G401.6 (cell line): ENCODE measurements at regions not wholly inside any gene's neighbourhood (a gene's known extent, or its start where the extent isn't known, plus 50 kb on each side); places are given as distances from the start of the nearest gene placed in this dataset.

Experiments
- FAIRE-seq: peaks from 2 replicates; lab custom pipeline; 2012; peaks lifted over from hg19 to GRCh38; lab: Jason Lieb, UNC

DNA sequence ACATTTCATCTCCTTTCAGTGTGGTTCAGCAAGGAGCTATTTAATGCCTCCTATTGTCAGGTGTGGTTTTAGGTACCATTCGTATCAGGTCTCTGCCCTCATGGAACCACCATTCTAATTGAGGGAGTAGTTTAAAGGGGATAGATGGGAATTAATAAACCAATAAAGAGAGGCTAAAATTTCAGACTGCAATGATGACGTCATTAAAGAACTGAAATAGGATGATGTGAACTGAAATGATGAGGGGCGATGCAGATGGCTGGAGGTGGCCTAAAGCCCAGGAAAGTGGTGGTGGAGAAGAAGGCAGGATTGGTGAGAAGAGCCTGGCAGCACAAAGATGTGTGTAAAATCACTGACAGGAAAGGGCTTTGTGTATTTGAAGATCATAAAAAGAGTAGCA is 148.9 kb upstream of the RBFOX1 start:
- FAIRE-seq = no peak

GRCh38 chr16:7182510-7183109 is 150.0 kb upstream of the RBFOX1 start:
- no peak for FAIRE-seq

- no peak for FAIRE-seq
These were observed 154.8 kb upstream of the RBFOX1 start for GRCh38 chr16:7177875-7178274.

DNA sequence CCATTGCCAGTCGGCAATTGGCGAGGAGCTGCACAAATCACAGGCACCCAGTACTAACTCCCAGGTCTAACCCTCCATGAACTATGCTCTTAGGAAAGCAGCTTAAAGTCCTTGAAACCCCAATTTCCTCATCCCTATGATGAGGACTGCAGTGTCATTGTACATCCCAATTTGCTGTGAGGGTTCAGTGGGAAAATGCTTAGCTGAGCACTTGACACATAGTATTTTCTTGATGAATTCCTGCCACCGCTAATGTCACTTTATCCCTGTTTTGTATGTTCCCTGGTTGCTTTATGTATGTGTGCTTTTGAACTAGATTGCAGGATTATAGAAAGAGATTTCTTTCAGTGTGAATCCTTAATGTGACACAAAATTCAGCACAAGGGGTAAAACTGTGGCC is 161.5 kb upstream of the RBFOX1 start:
- no peak for FAIRE-seq

DNA sequence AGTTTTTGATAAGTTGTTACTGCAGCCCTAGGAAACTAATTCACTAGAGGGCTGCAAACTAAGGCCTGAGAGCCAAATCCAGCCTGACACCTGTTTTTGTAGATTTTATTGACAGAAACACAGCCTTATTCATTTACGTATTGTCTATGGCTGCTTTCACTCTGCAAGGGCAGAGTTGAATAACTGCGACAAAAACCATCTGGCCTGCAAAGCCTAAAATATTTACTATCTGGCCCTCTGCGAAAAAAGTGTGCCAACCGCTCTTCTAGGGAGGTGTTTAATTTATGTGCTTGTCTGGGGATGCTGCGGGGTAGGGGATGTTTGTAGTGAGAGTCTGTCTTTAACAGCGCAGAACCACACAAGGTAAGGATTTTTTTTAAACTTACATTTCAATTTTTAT is 165.0 kb upstream of the RBFOX1 start:
- FAIRE-seq = no peak

DNA sequence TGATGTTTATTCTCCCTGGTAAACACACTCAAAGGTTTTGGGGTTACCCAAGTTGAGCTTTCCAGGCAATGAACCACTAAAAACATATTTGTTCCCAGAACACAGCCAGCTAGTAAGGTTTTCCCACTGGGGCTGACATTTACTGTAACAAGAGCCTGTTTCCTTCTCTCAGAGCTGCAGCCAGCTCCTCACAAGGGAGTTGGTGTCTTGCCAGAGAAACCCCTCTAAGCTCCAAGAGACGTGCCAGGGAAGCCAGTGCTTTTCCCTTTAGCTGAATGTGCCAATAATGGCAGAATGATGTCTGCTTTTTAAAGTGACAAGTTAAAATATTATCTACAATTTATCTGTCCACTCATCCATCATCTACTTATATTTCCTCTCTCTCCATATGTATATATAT is 170.8 kb upstream of the RBFOX1 start:
- no peak for FAIRE-seq

DNA sequence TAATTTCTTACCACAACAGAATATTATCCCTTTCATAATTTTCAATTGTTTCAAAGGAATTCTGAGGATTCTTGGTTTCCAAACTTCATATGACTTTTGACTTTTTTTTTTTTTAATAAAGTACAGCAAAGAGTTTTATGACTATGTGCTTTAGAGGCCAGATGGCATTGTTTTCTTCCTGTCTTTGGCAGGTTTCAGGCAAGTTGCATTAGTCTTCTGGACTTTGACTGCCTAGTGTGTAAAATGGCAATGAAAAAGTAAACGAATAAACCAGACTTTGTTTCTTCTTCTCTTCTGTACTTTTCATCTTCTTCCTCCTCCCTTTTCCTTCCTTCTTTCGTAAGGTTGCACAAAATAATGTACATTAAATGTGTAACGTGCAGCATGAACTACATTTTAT is 172.6 kb upstream of the RBFOX1 start:
- no peak for FAIRE-seq

GRCh38 chr16:7158481-7158880 is 174.2 kb upstream of the RBFOX1 start:
- FAIRE-seq = no peak

DNA sequence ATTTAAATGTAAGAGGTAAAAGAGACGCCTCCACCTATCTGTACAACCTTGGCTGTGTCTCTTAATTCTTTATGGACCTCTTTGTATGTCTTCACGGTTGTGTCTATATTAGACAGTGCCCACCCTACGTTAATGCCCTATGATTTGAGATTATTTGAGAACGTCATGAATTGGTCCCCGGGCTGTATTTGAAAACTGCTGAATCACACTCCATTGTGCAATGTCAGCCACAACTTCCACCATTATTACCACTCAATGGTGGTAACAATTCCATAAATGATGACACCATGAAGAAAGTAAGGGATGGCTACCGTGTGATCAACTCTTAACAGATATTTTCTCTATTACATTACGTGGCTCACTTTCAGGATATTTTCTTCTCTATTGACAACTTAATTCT is 182.4 kb upstream of the RBFOX1 start:
- no peak for FAIRE-seq

- FAIRE-seq = no peak
These were observed 184.0 kb upstream of the RBFOX1 start for GRCh38 chr16:7148606-7149005.

DNA sequence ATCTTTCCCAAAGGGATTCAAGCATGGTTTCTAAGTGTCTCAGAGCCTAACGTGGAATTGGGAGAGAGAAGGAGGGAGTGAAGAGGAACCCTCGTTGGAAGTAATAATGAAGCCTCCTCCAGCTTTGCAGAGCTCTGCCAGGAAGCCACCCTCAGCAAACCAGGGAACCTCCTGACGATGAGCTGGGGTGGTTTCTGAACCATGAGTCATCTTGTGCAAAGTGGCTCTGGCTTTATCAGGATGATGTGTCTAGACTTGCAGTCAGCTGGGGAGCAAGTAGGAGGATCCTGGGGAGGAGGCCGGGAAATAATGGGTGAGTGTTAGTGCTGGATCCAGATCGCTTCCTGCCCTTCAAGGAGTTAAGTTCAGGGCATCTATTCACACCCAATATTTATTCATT is 191.7 kb upstream of the RBFOX1 start:
- no peak for FAIRE-seq

DNA sequence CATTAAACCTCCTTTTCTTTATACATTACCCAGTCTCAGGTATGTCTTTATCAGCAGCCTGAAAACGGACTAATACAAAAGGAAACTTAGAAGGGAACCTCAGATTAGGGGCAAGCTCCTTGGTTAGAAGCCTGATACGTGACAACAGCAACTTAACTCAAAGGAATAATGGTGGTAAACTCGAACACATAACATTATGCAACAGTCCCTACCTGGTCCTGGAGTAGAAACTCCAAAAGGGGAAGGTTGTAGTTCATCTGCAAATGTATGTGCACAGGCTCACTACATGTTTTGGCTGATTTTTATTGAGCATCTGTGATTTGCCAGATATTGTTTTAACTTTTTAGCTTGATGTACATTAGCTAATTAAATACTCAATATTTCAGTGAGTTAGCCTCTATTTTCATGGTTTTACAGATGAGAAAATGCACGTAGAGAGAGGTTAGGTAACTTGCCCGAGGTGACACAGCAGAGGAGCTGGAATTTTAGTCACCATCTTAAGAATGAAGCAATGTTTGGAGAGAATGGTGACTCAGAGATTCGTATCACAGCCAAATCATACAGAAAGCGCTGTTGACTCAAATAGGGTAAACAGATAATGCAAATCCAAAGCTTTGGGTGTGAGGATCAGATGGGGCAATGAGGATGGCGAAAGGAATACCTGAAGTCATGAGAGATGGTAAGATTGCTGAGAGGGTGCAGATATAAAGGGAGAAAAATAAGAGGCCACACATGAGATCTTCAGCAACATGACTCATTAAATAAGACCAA is 194.9 kb upstream of the RBFOX1 start:
- no peak for FAIRE-seq

- no peak for FAIRE-seq
These were observed 200.2 kb upstream of the RBFOX1 start for GRCh38 chr16:7132465-7132864.

DNA sequence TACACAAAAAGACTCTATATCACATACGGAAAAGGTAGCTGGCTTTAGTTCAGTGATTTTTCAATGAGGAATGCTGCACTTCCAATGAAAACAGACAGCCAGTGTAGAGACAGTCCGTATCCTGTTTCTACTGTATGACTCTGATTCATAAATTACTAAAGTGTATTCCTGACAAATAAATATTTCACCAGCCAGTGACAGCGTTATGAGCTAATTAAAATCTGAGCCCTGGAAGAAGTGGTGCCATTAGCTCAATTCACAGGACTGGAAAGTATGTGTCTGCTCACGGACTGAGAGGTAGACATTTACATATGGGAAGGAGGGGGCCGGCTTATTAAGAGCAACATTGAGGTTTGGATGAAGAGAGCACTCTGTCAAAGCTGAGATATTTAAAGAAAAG is 207.9 kb upstream of the RBFOX1 start:
- no peak for FAIRE-seq

DNA sequence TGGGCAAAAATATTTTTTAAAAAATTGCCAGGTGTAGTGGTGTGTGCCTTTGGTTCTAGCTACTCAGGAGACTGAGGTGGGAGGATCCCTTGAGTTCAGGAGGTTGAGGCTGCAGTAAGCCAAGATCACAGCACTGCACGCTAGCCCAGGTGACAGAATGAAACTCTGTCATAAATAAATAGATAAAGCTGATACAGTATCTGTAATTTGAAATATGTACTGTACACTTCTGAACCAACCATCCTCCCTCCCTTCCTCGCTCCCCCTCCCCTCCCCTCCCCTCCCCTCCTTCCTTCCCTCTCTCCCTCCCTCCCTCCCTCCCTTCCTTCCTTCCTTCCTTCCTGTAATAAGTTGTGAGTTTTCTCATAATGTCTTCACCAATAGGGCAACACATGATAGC is 208.4 kb upstream of the RBFOX1 start:
- FAIRE-seq = no peak

- FAIRE-seq = no peak
These were observed 215.9 kb upstream of the RBFOX1 start for GRCh38 chr16:7116734-7117133.

GRCh38 chr16:7115898-7116297 is 216.7 kb upstream of the RBFOX1 start:
- no peak for FAIRE-seq

GRCh38 chr16:7113949-7114348 is 218.7 kb upstream of the RBFOX1 start:
- FAIRE-seq = no peak

DNA sequence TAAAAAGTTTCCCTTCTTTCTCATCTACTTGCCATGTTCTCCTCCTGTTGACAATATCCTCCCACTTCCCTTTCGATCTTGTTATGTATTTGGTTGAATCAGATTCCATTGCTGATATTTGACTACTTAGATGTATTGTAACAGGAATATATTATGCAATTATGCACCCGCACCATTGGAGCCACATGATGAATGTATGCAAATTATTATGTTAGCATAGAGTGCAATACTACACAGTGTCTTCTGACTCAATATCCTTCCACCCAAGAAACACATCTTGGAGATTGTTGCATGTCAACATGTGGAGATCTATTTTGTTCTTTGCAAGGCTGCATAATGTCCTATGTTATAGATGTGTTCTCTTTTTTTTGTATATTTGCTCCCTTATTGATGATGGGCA is 219.2 kb upstream of the RBFOX1 start:
- FAIRE-seq = no peak

GRCh38 chr16:7111265-7111664 is 221.4 kb upstream of the RBFOX1 start:
- FAIRE-seq = no peak

DNA sequence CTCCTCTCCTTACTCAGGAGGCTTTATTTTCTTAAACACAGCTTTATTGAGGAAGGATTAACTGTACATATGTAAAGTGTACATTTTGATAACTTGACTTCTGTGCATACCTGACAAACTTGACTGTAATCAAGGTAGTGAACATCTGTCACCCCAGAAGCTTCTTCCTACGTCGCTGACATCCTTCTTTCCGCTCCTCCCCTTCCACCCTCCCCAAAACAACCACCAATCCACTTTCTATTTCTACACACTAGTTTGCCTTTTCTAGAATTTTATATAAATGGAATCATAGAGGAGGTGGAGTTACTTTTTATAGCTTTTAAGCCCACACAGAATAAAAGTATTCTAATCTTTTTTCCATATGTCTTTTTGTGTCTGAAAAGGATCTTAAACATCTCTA is 225.2 kb upstream of the RBFOX1 start:
- no peak for FAIRE-seq

DNA sequence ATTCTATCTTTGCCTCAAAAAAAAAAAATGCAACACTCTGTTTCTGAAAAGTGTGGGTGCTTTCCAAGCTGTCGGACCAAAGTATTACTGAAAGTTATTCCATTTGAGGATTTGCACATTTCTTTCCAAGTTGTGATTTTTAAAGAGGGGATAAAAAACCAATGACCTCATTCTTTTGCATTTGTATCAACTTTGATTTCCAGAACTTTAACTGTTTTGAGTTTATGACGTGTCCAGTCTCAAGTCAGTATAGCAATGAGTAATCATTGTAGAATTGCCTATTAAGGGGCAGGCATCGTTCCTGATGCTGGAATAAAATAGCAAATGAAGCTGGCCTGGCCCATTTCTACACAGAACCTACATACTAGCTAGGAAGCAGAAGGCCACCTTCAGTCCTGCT is 229.6 kb upstream of the RBFOX1 start:
- no peak for FAIRE-seq

DNA sequence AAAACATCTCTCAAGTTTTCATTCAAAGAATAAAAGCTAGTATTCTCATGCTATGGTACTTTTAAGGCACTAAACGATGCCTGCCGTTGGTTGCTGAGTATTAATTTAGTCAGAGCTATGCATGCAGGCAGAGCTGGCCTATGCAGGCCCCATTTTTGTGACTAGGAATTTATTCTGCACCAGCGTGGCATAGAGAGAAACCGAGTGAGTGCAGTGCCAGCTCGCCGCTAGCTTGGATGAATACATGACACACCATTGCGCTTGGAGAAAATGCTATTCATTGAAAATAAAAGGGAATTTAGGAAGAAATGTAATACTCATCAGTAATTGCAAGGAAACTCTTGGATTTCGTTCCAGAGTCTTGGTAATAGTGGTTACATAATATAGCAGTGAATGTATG is 231.6 kb upstream of the RBFOX1 start:
- no peak for FAIRE-seq

DNA sequence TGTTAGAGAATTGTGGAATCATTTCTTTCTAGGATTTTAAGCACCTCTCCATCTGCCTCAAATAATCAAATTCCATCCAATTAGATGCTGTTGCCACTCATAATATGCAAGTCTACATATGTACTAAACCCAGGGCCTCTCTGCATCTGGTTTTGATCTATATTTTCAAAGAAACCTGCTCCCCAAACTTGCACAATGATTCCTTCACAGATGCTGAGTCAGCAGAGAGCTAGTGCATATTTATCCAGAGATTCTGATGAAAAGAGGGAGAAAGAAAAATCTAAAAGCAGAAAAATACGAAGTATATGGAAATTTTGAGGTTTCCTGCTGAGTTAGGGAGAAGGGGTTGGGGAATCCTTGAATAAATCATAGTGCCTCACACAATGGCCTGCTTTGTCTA is 235.1 kb upstream of the RBFOX1 start:
- FAIRE-seq = no peak
